Ovary (tissue), 3 donors: ENCODE measurements at regions not wholly inside any gene's neighbourhood (a gene's known extent, or its start where the extent isn't known, plus 50 kb on each side); places are given as distances from the start of the nearest gene placed in this dataset.

Experiments used
- CTCF ChIP-seq, 3 donors: fragments of 450-650 bp in 2 of 3; fragments of 200-600 bp in 1 of 3; IDR thresholded peaks; one replicate each; pipeline versions ENCODE4 v1.5.1 to v1.8.0; 2016 to 2022; ENCODE audit warnings: antibody characterized with exemption in 3 of 3, mild to moderate bottlenecking in 1 of 3
- POLR2A ChIP-seq: fragments of 450-650 bp; IDR thresholded peaks from one replicate; pipeline ENCODE4 v1.6.1; 2017; ENCODE audit warnings: antibody characterized with exemption, mild to moderate bottlenecking, moderate library complexity
- donor health status: DM: no; HTN: no; CAD: no.

- TF ChIP-seq POLR2A (no peak), CTCF (IDR thresholded peaks at IDR 0.05) (no peak)
These were observed 101.9 kb upstream of the NAA20 start for GRCh38 chr20:19915111-19915798.
